ENCODE measurements at regions not wholly inside any gene's neighbourhood (a gene's known extent, or its start where the extent isn't known, plus 50 kb on each side); places are given as distances from the start of the nearest gene placed in this dataset.
"Not testable (repeated sequence)": the region's sequence is repeated elsewhere in the genome, so short reads cannot be mapped to it uniquely, and the experiment has no call there.

DNA sequence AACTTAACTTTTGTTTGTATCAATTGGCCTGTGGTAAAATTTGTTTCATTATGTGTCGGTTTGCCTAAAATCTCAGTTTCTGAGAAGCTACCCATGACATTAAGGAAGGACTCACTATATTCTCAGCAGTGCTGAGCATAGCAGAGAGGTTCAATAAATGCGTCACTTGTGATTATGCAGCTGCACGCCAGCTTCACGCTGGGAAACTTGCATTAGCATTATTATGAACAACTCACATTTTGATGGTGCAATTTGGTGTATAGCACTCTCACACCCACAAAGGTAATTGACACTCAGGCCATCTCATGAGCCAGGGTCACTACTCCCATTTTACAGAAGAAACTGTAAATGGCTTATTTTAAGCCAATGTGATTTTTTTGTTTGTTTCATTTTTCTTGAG is 80.6 kb upstream of the SALL1 start:
- no peak for DNase-seq

DNA sequence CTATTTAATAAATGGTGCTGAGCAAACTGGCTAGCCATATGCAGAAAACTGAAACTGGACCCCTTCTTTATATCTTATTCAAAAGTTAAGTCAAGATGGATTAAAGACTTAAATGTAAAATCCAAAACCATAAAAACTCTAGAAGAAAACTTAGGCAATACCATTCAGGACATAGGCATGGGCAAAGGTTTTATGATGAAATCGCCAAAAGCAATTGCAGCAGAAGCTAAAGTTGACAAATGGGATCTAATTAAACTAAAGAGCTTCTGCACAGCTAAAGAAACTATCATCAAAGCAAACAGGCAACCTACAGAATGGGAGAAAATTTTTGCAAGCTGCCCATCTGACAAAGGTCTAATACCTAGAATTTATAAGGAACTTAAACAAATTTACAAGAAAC is 79.0 kb upstream of the SALL1 start:
- not testable (repeated sequence) for DNase-seq

DNA sequence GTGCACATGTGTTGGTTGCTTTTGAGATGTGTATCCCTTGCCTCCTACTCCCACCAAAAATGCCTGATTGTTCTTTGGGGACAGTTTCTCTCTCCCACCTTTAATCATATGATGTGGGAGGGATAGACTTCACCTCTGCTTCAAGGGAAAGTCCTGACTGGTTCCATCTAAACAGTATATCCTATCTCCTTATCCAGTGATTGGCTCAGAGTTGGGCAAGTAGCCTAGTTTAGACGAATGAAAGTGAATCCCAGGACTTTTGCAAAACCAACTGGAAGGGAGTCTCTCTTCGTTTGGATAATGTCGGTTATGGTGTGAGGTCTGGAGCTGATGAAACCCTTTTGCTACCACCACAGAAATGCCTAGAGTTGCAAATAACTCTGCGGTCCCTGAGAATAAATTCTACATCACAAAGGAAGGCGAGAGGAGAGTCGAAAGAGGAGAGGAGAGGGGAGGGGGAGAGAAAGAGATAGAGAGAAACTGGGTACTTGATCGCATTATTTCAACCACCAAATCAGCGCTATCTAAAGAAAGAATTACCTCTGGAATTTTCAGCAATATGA is 77.1 kb upstream of the SALL1 start:
- no peak for DNase-seq

DNA sequence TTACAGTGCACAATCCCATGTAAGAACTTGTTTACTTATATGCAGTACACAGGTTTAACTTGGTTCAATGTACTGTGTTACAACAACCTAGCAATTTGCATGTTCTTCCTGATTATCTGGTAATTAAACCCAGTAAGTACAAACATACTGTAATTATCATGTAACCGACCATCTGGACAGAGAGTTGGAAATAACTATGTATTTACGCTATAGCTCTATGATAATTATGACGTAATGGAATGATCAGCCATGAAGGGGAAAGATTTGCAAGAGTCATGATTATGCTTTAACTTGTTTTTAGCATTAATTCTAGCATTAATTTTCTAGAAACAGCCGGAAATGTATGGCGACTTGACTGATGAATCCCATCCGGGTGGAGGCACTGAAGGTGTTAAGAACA is 74.8 kb upstream of the SALL1 start:
- no peak for DNase-seq

DNA sequence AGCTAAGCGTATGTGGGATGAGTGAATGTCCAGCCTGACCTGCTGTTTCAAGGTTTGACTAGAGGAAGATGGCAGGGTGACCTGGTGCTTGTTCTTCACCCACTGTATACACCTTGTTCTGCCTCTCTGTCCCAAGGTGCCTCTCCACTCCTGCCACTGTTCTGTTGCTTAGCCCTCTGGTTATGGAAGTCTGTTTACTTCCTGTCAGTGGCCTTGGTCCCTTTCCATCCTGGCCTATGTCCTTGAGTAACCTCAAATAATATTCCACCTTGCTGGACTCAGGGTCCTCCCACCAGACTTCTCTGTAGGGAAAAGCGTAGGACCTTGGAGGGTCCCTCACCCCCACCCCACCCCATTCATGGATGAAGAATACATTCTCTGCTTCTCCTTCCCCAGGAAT is 73.2 kb upstream of the SALL1 start:
- no peak for DNase-seq

DNA sequence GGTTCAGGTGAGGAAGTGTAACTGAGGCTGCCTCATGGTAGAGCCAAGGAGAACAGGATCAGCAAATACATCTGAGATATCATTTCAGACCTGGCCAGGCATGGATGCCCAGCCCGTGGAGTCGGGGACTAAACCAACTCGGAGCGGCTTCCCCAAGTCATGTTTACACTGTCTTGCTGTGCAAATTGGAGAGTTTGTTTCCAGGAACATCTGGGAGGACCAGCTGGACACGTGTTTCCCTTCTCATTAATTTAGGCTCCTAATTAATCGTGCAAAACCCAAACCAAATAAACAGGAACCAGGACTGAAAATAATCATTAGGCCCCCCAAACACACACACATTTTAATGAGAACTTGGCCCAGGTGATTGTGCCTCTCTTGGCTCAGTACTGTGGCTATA is 70.9 kb upstream of the SALL1 start:
- no peak for DNase-seq

DNA sequence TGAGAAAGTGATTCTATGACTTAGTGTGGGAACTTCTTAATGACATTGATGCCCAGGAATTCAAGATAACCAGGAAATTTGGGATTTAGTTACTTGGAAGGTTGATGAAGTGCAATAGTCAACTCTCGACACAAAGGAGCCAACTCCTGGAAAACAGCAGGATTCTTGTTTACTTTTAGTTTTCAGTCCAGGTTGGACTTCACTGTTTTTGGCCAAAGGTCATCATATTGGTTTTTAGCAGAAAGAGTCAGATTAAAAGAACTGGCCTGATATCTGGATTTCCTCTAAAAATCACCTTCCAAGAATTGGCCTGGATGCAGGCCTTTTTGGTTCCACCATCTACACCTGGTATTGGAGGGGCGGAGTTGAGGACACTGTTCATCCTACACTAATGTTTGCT is 60.1 kb upstream of the SALL1 start:
- DNase-seq: no peak

DNA sequence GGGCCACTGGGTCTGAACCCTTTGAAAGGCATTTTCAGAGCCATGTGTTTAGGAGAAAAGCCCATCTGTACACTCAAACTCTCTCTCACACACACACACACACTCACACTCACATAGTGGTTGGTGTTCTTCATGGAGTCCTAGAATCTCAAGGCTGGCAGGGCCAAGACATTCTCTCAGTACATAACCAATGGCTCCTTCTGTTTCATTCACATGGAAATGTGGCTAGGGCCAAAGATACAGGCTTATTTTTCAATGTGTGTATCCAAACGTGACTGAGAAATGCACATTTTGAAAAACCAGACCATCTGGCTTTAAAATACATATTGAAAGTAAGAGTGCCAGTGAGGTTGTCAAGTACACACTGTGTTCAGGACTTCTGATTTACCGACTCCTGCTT is 59.0 kb upstream of the SALL1 start:
- DNase-seq: no peak

DNA sequence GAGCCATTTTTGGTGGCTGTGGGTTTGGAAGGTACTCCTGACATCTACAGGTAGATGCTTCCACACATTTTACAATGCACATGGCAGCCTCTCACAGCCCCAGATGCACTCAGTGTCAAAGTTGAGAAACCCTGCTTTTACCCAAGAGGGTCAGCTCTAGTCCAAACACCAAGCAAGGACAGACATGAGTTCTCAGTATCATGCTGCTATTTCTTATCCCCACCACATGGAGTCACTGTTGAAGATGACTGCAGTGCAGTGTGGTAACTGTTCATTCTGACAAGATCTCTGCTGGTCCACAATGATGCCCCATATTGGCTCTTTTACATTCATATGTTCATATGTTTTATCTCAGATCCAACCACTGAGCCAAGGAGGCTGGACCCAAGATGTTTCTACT is 50.5 kb upstream of the SALL1 start:
- DNase-seq: no peak
